IMR-90 (cell line): ENCODE measurements at regions not wholly inside any gene's neighbourhood (a gene's known extent, or its start where the extent isn't known, plus 50 kb on each side); places are given as distances from the start of the nearest gene placed in this dataset.
A peak's percentile ranks its signal among the peaks of the same experiment; 100 is the strongest.

ENCODE experiments used
- ATAC-seq: fragments of 200-7000 bp; cut with Tn5 transposase; 2 replicates; pipeline ENCODE4 v1.9.1; 2020; ENCODE audit warnings: low read depth, mild to moderate bottlenecking, moderate library complexity
- BruUV-seq: library from RNA; stranded (reverse); fragments of 400-500 nt; replicated peaks from 2 replicates; lab custom pipeline; 2021; lab: Mats Ljungman, UMichigan
- CTCF ChIA-PET: fragments of 300-600 bp; formaldehyde crosslinking; extraction: SDS; loops from one replicate; lab custom pipeline; 2021; ENCODE audit warnings: antibody characterized with exemption; lab: Yijun Ruan, JAX
- POLR2A ChIA-PET: fragments of 300-600 bp; sonication (Branson Sonifier 250); formaldehyde crosslinking; loops from one replicate; lab custom pipeline; 2022; ENCODE audit warnings: antibody characterized with exemption; ENCODE audit not compliant: unreplicated experiment; lab: Charles Lee
- DNase-seq: peaks from one replicate; pipeline ENCODE4 v3.0.0; 2013
- H2AFZ ChIP-seq: replicated peaks from 2 replicates; pipeline ENCODE3; 2013; ENCODE audit warnings: low read length, mild to moderate bottlenecking; ENCODE audit not compliant: poor library complexity
- H2AK5ac ChIP-seq: 2 replicates; pipeline ENCODE4 v1.6.1; 2013; ENCODE audit warnings: low read depth, low read length, inconsistent platforms
- H2AK9ac ChIP-seq: replicated peaks from 2 replicates; pipeline ENCODE3; 2013; ENCODE audit warnings: mild to moderate bottlenecking, low read depth, low read length, moderate library complexity; ENCODE audit not compliant: poor library complexity
- H2BK120ac ChIP-seq: 2 replicates; pipeline ENCODE4 v1.6.1; 2013; ENCODE audit warnings: low read depth, low read length, inconsistent platforms
- H2BK15ac ChIP-seq: 3 replicates; pipeline ENCODE4 v1.6.1; 2013; ENCODE audit warnings: low read depth, low read length, inconsistent platforms
- H2BK20ac ChIP-seq: 2 replicates; pipeline ENCODE4 v1.6.1; 2013; ENCODE audit warnings: low read depth, mild to moderate bottlenecking, inconsistent platforms, low read length, moderate library complexity
- H2BK5ac ChIP-seq: 2 replicates; pipeline ENCODE4 v1.6.1; 2013; ENCODE audit warnings: mild to moderate bottlenecking, low read depth, low read length, inconsistent platforms; ENCODE audit not compliant: poor library complexity, severe bottlenecking
- H3K14ac ChIP-seq: replicated peaks from 2 replicates; pipeline ENCODE4 v1.6.1; 2013; ENCODE audit warnings: low read depth, low read length, inconsistent platforms
- H3K18ac ChIP-seq: 2 replicates; pipeline ENCODE4 v1.6.1; 2013; ENCODE audit warnings: low read depth, low read length, control low read depth
- H3K23ac ChIP-seq: 2 replicates; pipeline ENCODE4 v1.6.1; 2013; ENCODE audit warnings: low read depth, low read length, inconsistent platforms
- H3K27ac ChIP-seq: 2 replicates; pipeline ENCODE4 v1.5.1; 2013; ENCODE audit warnings: mild to moderate bottlenecking, control low read depth, low read length; ENCODE audit not compliant: insufficient read depth
- H3K27me3 ChIP-seq: 2 replicates; pipeline ENCODE4 v1.6.1; 2013; ENCODE audit warnings: low read length; ENCODE audit not compliant: control insufficient read depth, insufficient read depth
- H3K36me3 ChIP-seq: 2 replicates; pipeline ENCODE4 v1.6.1; 2013; ENCODE audit warnings: low read length, mixed read lengths; ENCODE audit not compliant: control insufficient read depth, insufficient read depth
- H3K4ac ChIP-seq: 2 replicates; pipeline ENCODE4 v1.6.1; 2013; ENCODE audit warnings: low read depth, low read length, inconsistent platforms
- H3K4me1 ChIP-seq: 2 replicates; pipeline ENCODE4 v1.6.1; 2013; ENCODE audit warnings: low read length, mixed read lengths; ENCODE audit not compliant: control insufficient read depth, insufficient read depth
- H3K4me2 ChIP-seq: 2 replicates; pipeline ENCODE4 v1.6.1; 2013; ENCODE audit warnings: low read depth, mild to moderate bottlenecking, control low read depth, low read length, moderate library complexity
- H3K4me3 ChIP-seq: 2 replicates; pipeline ENCODE4 v1.5.1; 2013; ENCODE audit warnings: low read depth, mild to moderate bottlenecking, control low read depth, low read length, moderate library complexity; ENCODE audit not compliant: insufficient read depth
- H3K56ac ChIP-seq: 2 replicates; pipeline ENCODE4 v1.6.1; 2013; ENCODE audit warnings: low read length, inconsistent platforms; ENCODE audit not compliant: insufficient read depth; ENCODE audit errors: extremely low read depth
- H3K79me1 ChIP-seq, 2 experiments: 2 replicates each; pipeline ENCODE4 v1.6.1; 2013; ENCODE audit warnings: low read length in 2 of 2, inconsistent platforms in 1 of 2, low read depth in 1 of 2
- H3K9ac ChIP-seq: 2 replicates; pipeline ENCODE4 v1.6.1; 2013; ENCODE audit warnings: low read depth, low read length, control low read depth
- H3K9me1 ChIP-seq: 2 replicates; pipeline ENCODE4 v1.6.1; 2013; ENCODE audit warnings: low read length, inconsistent platforms; ENCODE audit not compliant: insufficient read depth
- H3K9me3 ChIP-seq: 2 replicates; pipeline ENCODE4 v1.6.1; 2013; ENCODE audit warnings: low read length; ENCODE audit not compliant: control insufficient read depth, insufficient read depth
- H4K20me1 ChIP-seq: 2 replicates; pipeline ENCODE4 v1.6.1; 2013; ENCODE audit warnings: low read length, inconsistent platforms; ENCODE audit not compliant: insufficient read depth
- H4K5ac ChIP-seq: 2 replicates; pipeline ENCODE4 v1.6.1; 2013; ENCODE audit warnings: mild to moderate bottlenecking, low read depth, low read length, control low read depth
- H4K8ac ChIP-seq, 2 experiments: 2 replicates each; pipeline ENCODE4 v1.6.1; 2013; ENCODE audit warnings: low read depth in 2 of 2, low read length in 2 of 2, control low read depth in 1 of 2, inconsistent platforms in 1 of 2
- H4K91ac ChIP-seq: 2 replicates; pipeline ENCODE4 v1.6.1; 2013; ENCODE audit warnings: low read depth, low read length, inconsistent platforms; ENCODE audit not compliant: insufficient read depth
- CHD1 ChIP-seq: IDR thresholded peaks from 2 replicates; pipeline ENCODE4 v1.6.1; 2012; ENCODE audit warnings: low read depth, low read length, improper control_type of control experiment
- MAFK ChIP-seq: IDR thresholded peaks from 2 replicates; pipeline ENCODE4 v1.6.1; 2012; ENCODE audit warnings: low read depth, low read length, improper control_type of control experiment
- MAZ ChIP-seq: IDR thresholded peaks from 2 replicates; pipeline ENCODE4 v1.6.1; 2012; ENCODE audit warnings: low read depth, mild to moderate bottlenecking, low read length, improper control_type of control experiment, moderate library complexity, borderline replicate concordance
- RAD21 ChIP-seq: IDR thresholded peaks from 2 replicates; pipeline ENCODE4 v1.6.1; 2012; ENCODE audit warnings: low read length, improper control_type of control experiment
- RCOR1 ChIP-seq: IDR thresholded peaks from 2 replicates; pipeline ENCODE4 v1.6.1; 2012; ENCODE audit warnings: mild to moderate bottlenecking, low read length, improper control_type of control experiment; ENCODE audit not compliant: insufficient replicate concordance
- RFX5 ChIP-seq: IDR thresholded peaks from 2 replicates; pipeline ENCODE4 v1.8.0; 2012; ENCODE audit warnings: low read depth, mild to moderate bottlenecking, low read length, moderate library complexity
- WGBS, 2 experiments: methylation state at CpG; one replicate each; pipeline versions ENCODE4 v1.1.5 to v1.1.7; 2013; ENCODE audit warnings: missing lambda C conversion rate in 2 of 2; ENCODE audit not compliant: insufficient read length in 1 of 2; ENCODE audit errors: extremely low coverage in 2 of 2; 5-methylcytosine and 5-hydroxymethylcytosine counted together
- dilution Hi-C: fragments of 300-500 bp; cut with HindIII; formaldehyde crosslinking; loops from one replicate; pipeline ENCODE4 v1.14.3; 2018; ENCODE audit warnings: low sequenced_read_pairs; ENCODE audit not compliant: unreplicated experiment
- in situ Hi-C: fragments of 300-500 bp; cut with MboI; formaldehyde crosslinking; loops from 3 replicates; pipeline ENCODE4 v1.14.3; 2019; ENCODE audit warnings: low sequenced_read_pairs, inconsistent platforms, mixed read lengths
- intact Hi-C: fragments of 100-400 bp; cut with micrococcal nuclease; formaldehyde crosslinking; loops from 2 replicates; pipeline ENCODE4 v1.10.0; 2022

GRCh38 chr5:154677921-154678320, 77.3 kb upstream of the LARP1 start:
- Histone ChIP-seq H3K18ac (no peak overlapping the region), H3K4ac (no peak overlapping the region), H3K4me2 (no peak overlapping the region), H3K79me1 (no peaks in the 10 kb centered on the region), H3K9me1 (no peaks in the 10 kb centered on the region), H3K9me3 (0 out of 2 replicates have a peak, but pooled peaks cover 3% of the 10 kb centered on the region), H3K56ac (no peak overlapping the region), H2AFZ (no peak overlapping the region), H3K4me1 (no peaks in the 10 kb centered on the region), H2AK9ac (no peak overlapping the region), H2BK20ac (no peak overlapping the region), H3K14ac (no peak overlapping the region), H3K4me3 (no peak overlapping the region), H4K91ac (no peak overlapping the region), H2BK15ac (no peak overlapping the region), H4K20me1 (no peaks in the 10 kb centered on the region), H3K27me3 (no peaks in the 10 kb centered on the region), H4K8ac (no peak overlapping the region), H3K27ac (no peak overlapping the region), H4K5ac (no peak overlapping the region), H2BK5ac (no peak overlapping the region), H3K23ac (no peak overlapping the region), H3K36me3 (no peaks in the 10 kb centered on the region), H2AK5ac (no peak overlapping the region), H3K9ac (no peak overlapping the region), H2BK120ac (no peak overlapping the region)
- DNase-seq (peak; percentile 19), ATAC-seq (no peak)
- TF ChIP-seq MAFK (no peak), RCOR1 (no peak), RAD21 (no peak), MAZ (no peak), RFX5 (no peak), CHD1 (no peak)
- dilution Hi-C loops (no loop called here), in situ Hi-C loops (no loop called here), intact Hi-C loops (no loop called here)
- WGBS, 2 experiments = no CpG with 5 or more reads among the region's 2 CpGs
- no TSS peak for BruUV-seq
- ChIA-PET CTCF (no interaction called here), POLR2A (no interaction called here)
